PFSK-1 (cell line): ENCODE measurements at regions not wholly inside any gene's neighbourhood (a gene's known extent, or its start where the extent isn't known, plus 50 kb on each side); places are given as distances from the start of the nearest gene placed in this dataset.

ENCODE experiments used
- FOXP2 ChIP-seq: optimal IDR thresholded peaks from 2 replicates; pipeline ENCODE3; 2011; ENCODE audit warnings: borderline replicate concordance, control low read depth, inconsistent platforms; ENCODE audit not compliant: insufficient read depth; ENCODE audit errors: extremely low read length, extremely low read depth
- POLR2AphosphoS5 ChIP-seq: IDR thresholded peaks from 2 replicates; pipeline ENCODE4 v1.6.1; 2012; ENCODE audit warnings: low read depth, mild to moderate bottlenecking, control low read depth, low read length, moderate library complexity
- REST ChIP-seq, 2 experiments: IDR thresholded peaks; 2 replicates each; pipeline versions ENCODE4 v1.6.1 to v1.8.0; 2011 to 2012; ENCODE audit warnings: low read depth in 2 of 2, low read length in 2 of 2, control low read depth in 1 of 2, inconsistent platforms in 1 of 2, mild to moderate bottlenecking in 1 of 2, moderate library complexity in 1 of 2; ENCODE audit not compliant: insufficient read depth in 1 of 2
- SIN3A ChIP-seq: IDR thresholded peaks from 2 replicates; pipeline ENCODE4 v1.6.1; 2012; ENCODE audit warnings: mild to moderate bottlenecking, low read length, moderate library complexity, borderline replicate concordance; ENCODE audit not compliant: insufficient read depth
- TAF1 ChIP-seq: IDR thresholded peaks from 2 replicates; pipeline ENCODE4 v1.6.1; 2012; ENCODE audit warnings: low read length, control low read depth, borderline replicate concordance; ENCODE audit not compliant: insufficient read depth

- TF ChIP-seq SIN3A (no peak), REST (IDR thresholded peaks at IDR 0.05; ENCODE audit: insufficient read depth in 1 of 2, low read depth in 2 of 2, low read length in 2 of 2) (no peak), FOXP2 (no peak), TAF1 (no peak), POLR2AphosphoS5 (no peak)
Observed at GRCh38 chr10:4131407-4132215, 346.6 kb upstream of the KLF6 start.

- TF ChIP-seq SIN3A, result no peak
- TF ChIP-seq REST (IDR thresholded peaks at IDR 0.05; ENCODE audit: insufficient read depth in 1 of 2, low read depth in 2 of 2, low read length in 2 of 2), result no peak
- TF ChIP-seq TAF1, result no peak
- TF ChIP-seq POLR2AphosphoS5, result no peak
- no peak for TF ChIP-seq FOXP2
Observed at GRCh38 chr10:4130685-4131084, 345.7 kb upstream of the KLF6 start.

- TF ChIP-seq POLR2AphosphoS5 (no peak), SIN3A (no peak), REST (IDR thresholded peaks at IDR 0.05; ENCODE audit: insufficient read depth in 1 of 2, low read depth in 2 of 2, low read length in 2 of 2) (no peak), FOXP2 (no peak), TAF1 (no peak)
Observed at GRCh38 chr10:4129866-4130477, 345.0 kb upstream of the KLF6 start.

- TF ChIP-seq FOXP2 (no peak), SIN3A (no peak), POLR2AphosphoS5 (no peak), REST (IDR thresholded peaks at IDR 0.05; ENCODE audit: insufficient read depth in 1 of 2, low read depth in 2 of 2, low read length in 2 of 2) (no peak), TAF1 (no peak)
Observed at GRCh38 chr10:4127518-4128315, 342.7 kb upstream of the KLF6 start.
